A549 (cell line): ENCODE measurements at regions not wholly inside any gene's neighbourhood (a gene's known extent, or its start where the extent isn't known, plus 50 kb on each side); places are given as distances from the start of the nearest gene placed in this dataset.

Experiments
- CHD2 ChIP-seq: fragments of 150-350 bp; IDR thresholded peaks from 2 replicates; pipeline ENCODE4 v1.6.1; 2014; ENCODE audit warnings: low read length; ENCODE audit not compliant: partially characterized antibody
- CHD4 ChIP-seq: fragments of 200-600 bp; sonication (generic); IDR thresholded peaks from 2 replicates; pipeline ENCODE4 v1.6.1; 2016; ENCODE audit warnings: antibody characterized with exemption, mild to moderate bottlenecking, borderline replicate concordance
- CTCF ChIP-seq: fragments of >200 bp; sonication (Bioruptor Twin); formaldehyde crosslinking; IDR thresholded peaks from 3 replicates; pipeline ENCODE4 v1.5.1; 2016
- FOSB ChIP-seq: fragments of 250-450 bp; sonication (Bioruptor Pico); IDR thresholded peaks from 2 replicates; pipeline ENCODE4 v1.5.0; 2020; ENCODE audit warnings: mild to moderate bottlenecking, moderate library complexity
- HMGXB4 ChIP-seq: fragments of 250-450 bp; sonication (Bioruptor Pico); IDR thresholded peaks from 2 replicates; pipeline ENCODE4 v1.5.0; 2021; ENCODE audit warnings: mild to moderate bottlenecking, moderate library complexity, borderline replicate concordance
- POLR2A ChIP-seq: IDR thresholded peaks from 2 replicates; pipeline ENCODE4 v1.6.1; 2012; ENCODE audit warnings: mild to moderate bottlenecking, low read length
- REST ChIP-seq: fragments of 200-600 bp; sonication (generic); IDR thresholded peaks from 2 replicates; pipeline ENCODE4 v1.6.1; 2016; ENCODE audit warnings: antibody characterized with exemption, mild to moderate bottlenecking, moderate library complexity
- SMC3 ChIP-seq: fragments of >200 bp; sonication (Bioruptor Twin); formaldehyde crosslinking; IDR thresholded peaks from 3 replicates; pipeline ENCODE4 v1.6.1; 2018; ENCODE audit warnings: inconsistent platforms

GRCh38 chr5:108641596-108641995 lies 106.1 kb upstream of the FER start:
- TF ChIP-seq CTCF = no peak
- no peak for TF ChIP-seq CHD2
- no peak for TF ChIP-seq CHD4
- no peak for TF ChIP-seq REST
- no peak for TF ChIP-seq FOSB
- TF ChIP-seq SMC3 = no peak
- TF ChIP-seq POLR2A = no peak
- no peak for TF ChIP-seq HMGXB4 (CRISPR knock-in tag)
